IMR-90 (cell line): ENCODE measurements at regions not wholly inside any gene's neighbourhood (a gene's known extent, or its start where the extent isn't known, plus 50 kb on each side); places are given as distances from the start of the nearest gene placed in this dataset.

Experiments
- POLR2A ChIP-seq: IDR thresholded peaks from 2 replicates; pipeline ENCODE4 v1.6.1; 2012; ENCODE audit warnings: mild to moderate bottlenecking, low read depth, low read length
- RAD21 ChIP-seq: IDR thresholded peaks from 2 replicates; pipeline ENCODE4 v1.6.1; 2012; ENCODE audit warnings: low read length, improper control_type of control experiment

DNA sequence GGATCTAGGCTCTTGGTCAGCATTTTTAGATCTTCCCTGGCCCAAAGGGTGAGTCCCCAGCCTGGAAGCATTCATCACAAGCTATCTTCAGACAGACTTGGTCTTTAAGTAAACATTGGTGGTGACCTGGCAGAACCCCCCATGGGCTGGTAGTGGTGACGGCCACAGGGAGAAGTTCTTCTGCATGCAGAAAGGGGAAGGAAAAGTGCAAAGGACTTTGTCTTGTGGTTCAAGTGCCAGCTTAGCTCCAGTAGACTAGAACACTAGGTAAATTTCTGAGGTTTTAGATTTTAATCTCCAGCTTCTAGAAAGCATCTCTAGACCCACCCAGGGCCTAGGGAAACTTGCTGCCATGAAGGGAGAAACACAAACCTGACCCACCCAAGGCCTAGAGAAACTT lies 584.0 kb downstream of the CHSY3 start:
- TF ChIP-seq POLR2A: no peak
- TF ChIP-seq RAD21: no peak
